HCT116 (cell line): ENCODE measurements at regions not wholly inside any gene's neighbourhood (a gene's known extent, or its start where the extent isn't known, plus 50 kb on each side); places are given as distances from the start of the nearest gene placed in this dataset.

Experiments used
- ATAC-seq: fragments of 200-7000 bp; cut with Tn5 transposase; 2 replicates; pipeline ENCODE4 v1.9.1; 2020; ENCODE audit warnings: mild to moderate bottlenecking, moderate library complexity
- BruUV-seq: library from RNA; stranded (reverse); fragments of 400-500 nt; replicated peaks from 2 replicates; lab custom pipeline; 2021; lab: Mats Ljungman, UMichigan
- CTCF ChIA-PET: fragments of 300-600 bp; sonication (Branson Sonifier 250); formaldehyde crosslinking; loops from one replicate; lab custom pipeline; 2021; ENCODE audit warnings: antibody characterized with exemption; lab: Charles Lee
- POLR2A ChIA-PET: fragments of 300-600, 350-600 bp; sonication (Branson Sonifier 250); formaldehyde crosslinking; loops from one replicate; lab custom pipeline; 2021; ENCODE audit warnings: antibody characterized with exemption; lab: Charles Lee
- RAD21 ChIA-PET, 2 experiments: fragments of 300-600 bp; sonication (Branson Sonifier 250); formaldehyde crosslinking; loops; one replicate each; lab custom pipeline; 2023; ENCODE audit warnings: low total read pairs in 2 of 2; ENCODE audit not compliant: uncharacterized antibody in 2 of 2, unreplicated experiment in 2 of 2, low non-redundant PET in 1 of 2; lab: Charles Lee
- DNase-seq: peaks from one replicate; pipeline ENCODE4 v3.0.0-alpha.2; 2010; ENCODE audit warnings: low read depth, low spot score
- H2AFZ ChIP-seq: fragments of 200-600 bp; shearing (Covaris generic), sonication (generic); 2 replicates; pipeline ENCODE4 v1.6.1; 2017; ENCODE audit warnings: low read depth, mixed run types, mixed read lengths, antibody characterized with exemption, low read length; ENCODE audit not compliant: poor library complexity, severe bottlenecking
- H3K27ac ChIP-seq: 2 replicates; pipeline ENCODE4 v1.5.1; 2012; ENCODE audit warnings: low read depth, low read length
- H3K27me3 ChIP-seq: fragments of 200-600 bp; sonication (generic); 2 replicates; pipeline ENCODE4 v1.6.1; 2016; ENCODE audit warnings: mixed run types, low read length, mixed read lengths; ENCODE audit not compliant: insufficient read depth
- H3K36me3 ChIP-seq, 2 experiments: fragments of 200-500 bp in 1 of 2; fragments of 200-600 bp in 1 of 2; sonication (Bioruptor generic) in 1 of 2; sonication (generic) in 1 of 2; 2 replicates each; pipeline versions ENCODE4 v1.5.1 to v1.6.1; 2014 to 2016; ENCODE audit warnings: low read length in 2 of 2, inconsistent platforms in 1 of 2, mixed read lengths in 1 of 2, mixed run types in 1 of 2; ENCODE audit not compliant: insufficient read depth in 2 of 2, control insufficient read depth in 1 of 2
- H3K4me1 ChIP-seq, 2 experiments: fragments of 200-600 bp in 1 of 2; sonication (generic) in 1 of 2; 2 replicates each; pipeline versions ENCODE4 v1.5.1 to v1.6.1; 2012 to 2017; ENCODE audit warnings: low read length in 2 of 2, inconsistent platforms in 1 of 2, mild to moderate bottlenecking in 1 of 2, mixed read lengths in 1 of 2, mixed run types in 1 of 2, moderate library complexity in 1 of 2; ENCODE audit not compliant: insufficient read depth in 2 of 2, control insufficient read depth in 1 of 2
- H3K4me2 ChIP-seq: fragments of 200-600 bp; sonication (generic); 2 replicates; pipeline ENCODE4 v1.6.1; 2017; ENCODE audit warnings: mixed run types, low read length, mixed read lengths
- H3K4me3 ChIP-seq, 2 experiments: fragments of 200-600 bp in 1 of 2; sonication (generic) in 1 of 2; replicated peaks in 1 of 2; 2 replicates each; pipeline ENCODE4 v1.5.1; 2011 to 2016; ENCODE audit warnings: low read length in 2 of 2, control low read depth in 1 of 2, low read depth in 1 of 2, mild to moderate bottlenecking in 1 of 2, mixed read lengths in 1 of 2, mixed run types in 1 of 2
- H3K79me2 ChIP-seq: fragments of 200-600 bp; sonication (generic); 2 replicates; pipeline ENCODE4 v1.6.1; 2017; ENCODE audit warnings: mild to moderate bottlenecking, mixed run types, low read length, moderate library complexity, mixed read lengths; ENCODE audit not compliant: insufficient read depth
- H3K9ac ChIP-seq: fragments of 200-600 bp; sonication (generic); 2 replicates; pipeline ENCODE4 v1.6.1; 2016; ENCODE audit warnings: low read length, mixed read lengths
- H3K9me2 ChIP-seq: fragments of 200-600 bp; sonication (generic), shearing (Covaris generic); 2 replicates; pipeline ENCODE4 v1.6.1; 2017; ENCODE audit warnings: mixed run types, mild to moderate bottlenecking, moderate library complexity; ENCODE audit not compliant: insufficient read depth
- H3K9me3 ChIP-seq, 2 experiments: fragments of 200-500 bp in 1 of 2; fragments of 200-600 bp in 1 of 2; sonication (Bioruptor generic) in 1 of 2; sonication (generic) in 1 of 2; 2 replicates each; pipeline ENCODE4 v1.6.1; 2014 to 2017; ENCODE audit warnings: low read length in 2 of 2, mixed read lengths in 2 of 2, inconsistent platforms in 1 of 2, low read depth in 1 of 2, mild to moderate bottlenecking in 1 of 2, mixed run types in 1 of 2, moderate library complexity in 1 of 2; ENCODE audit not compliant: control insufficient read depth in 1 of 2, insufficient read depth in 1 of 2
- H4K20me1 ChIP-seq: fragments of 200-600 bp; sonication (generic), shearing (Covaris generic); 2 replicates; pipeline ENCODE4 v1.6.1; 2017; ENCODE audit warnings: mixed run types, mild to moderate bottlenecking, moderate library complexity; ENCODE audit not compliant: insufficient read depth
- CBX3 ChIP-seq: IDR thresholded peaks from 2 replicates; pipeline ENCODE4 v1.6.1; 2012; ENCODE audit warnings: low read depth
- ELF1 ChIP-seq: IDR thresholded peaks from 2 replicates; pipeline ENCODE4 v1.6.1; 2012; ENCODE audit warnings: low read depth, borderline replicate concordance
- EZH2phosphoT487 ChIP-seq: fragments of 200-600 bp; IDR thresholded peaks from 2 replicates; pipeline ENCODE4 v1.6.1; 2018; ENCODE audit warnings: antibody characterized with exemption, borderline replicate concordance
- FOSL1 ChIP-seq: IDR thresholded peaks from 2 replicates; pipeline ENCODE4 v1.6.1; 2012; ENCODE audit warnings: low read depth
- JUND ChIP-seq: IDR thresholded peaks from 2 replicates; pipeline ENCODE4 v1.6.1; 2012
- POLR2A ChIP-seq: IDR thresholded peaks from 2 replicates; pipeline ENCODE4 v1.7.0; 2011; ENCODE audit warnings: borderline replicate concordance; ENCODE audit not compliant: insufficient read depth, insufficient read length; ENCODE audit errors: extremely low read depth
- POLR2AphosphoS5 ChIP-seq: IDR thresholded peaks from 2 replicates; pipeline ENCODE4 v1.6.1; 2011; ENCODE audit warnings: mild to moderate bottlenecking, low read depth, low read length, moderate library complexity
- RAD21 ChIP-seq: IDR thresholded peaks from 2 replicates; pipeline ENCODE4 v1.6.1; 2012; ENCODE audit warnings: low read depth, mild to moderate bottlenecking
- SIN3A ChIP-seq: IDR thresholded peaks from 2 replicates; pipeline ENCODE4 v1.6.1; 2012; ENCODE audit warnings: low read depth
- SRF ChIP-seq: IDR thresholded peaks from 2 replicates; pipeline ENCODE4 v1.6.1; 2012; ENCODE audit warnings: low read depth
- TCF7L2 ChIP-seq: IDR thresholded peaks from 2 replicates; pipeline ENCODE4 v1.7.0; 2011; ENCODE audit warnings: borderline replicate concordance, inconsistent platforms; ENCODE audit not compliant: insufficient read depth, insufficient read length; ENCODE audit errors: extremely low read depth
- YY1 ChIP-seq: IDR thresholded peaks from 2 replicates; pipeline ENCODE4 v1.6.1; 2011; ENCODE audit warnings: low read length, low read depth, moderate library complexity, mild to moderate bottlenecking; ENCODE audit not compliant: insufficient replicate concordance; ENCODE audit errors: extremely low read depth
- ZFX ChIP-seq: fragments of 450-650 bp; IDR thresholded peaks from 2 replicates; pipeline ENCODE4 v1.6.1; 2017
- ZNF274 ChIP-seq: fragments of 200-500 bp; sonication (Bioruptor generic); IDR thresholded peaks from 2 replicates; pipeline ENCODE4 v1.6.1; 2014; ENCODE audit warnings: mild to moderate bottlenecking, low read depth, low read length, inconsistent platforms
- intact Hi-C: fragments of 100-400 bp; cut with micrococcal nuclease; formaldehyde crosslinking; loops from 2 replicates; pipeline ENCODE4 v1.10.0; 2022
- TF ChIP-seq, protein P1 (sequence below): IDR thresholded peaks from 2 replicates; pipeline ENCODE4 v1.6.1; 2012
- TF ChIP-seq, protein P2 (sequence below), 3 experiments: fragments of 200-600 bp in 1 of 3; sonication (generic) in 1 of 3; IDR thresholded peaks in 2 of 3; conservative IDR thresholded peaks in 1 of 3; 2 replicates each; pipeline ENCODE4 v1.5.1; 2012 to 2017; ENCODE audit warnings: low read depth in 2 of 3, low read length in 2 of 3, antibody characterized with exemption in 1 of 3, borderline replicate concordance in 1 of 3, control low read depth in 1 of 3, mild to moderate bottlenecking in 1 of 3, mixed read lengths in 1 of 3, mixed run types in 1 of 3, moderate library complexity in 1 of 3; ENCODE audit not compliant: insufficient read depth in 1 of 3

DNA sequence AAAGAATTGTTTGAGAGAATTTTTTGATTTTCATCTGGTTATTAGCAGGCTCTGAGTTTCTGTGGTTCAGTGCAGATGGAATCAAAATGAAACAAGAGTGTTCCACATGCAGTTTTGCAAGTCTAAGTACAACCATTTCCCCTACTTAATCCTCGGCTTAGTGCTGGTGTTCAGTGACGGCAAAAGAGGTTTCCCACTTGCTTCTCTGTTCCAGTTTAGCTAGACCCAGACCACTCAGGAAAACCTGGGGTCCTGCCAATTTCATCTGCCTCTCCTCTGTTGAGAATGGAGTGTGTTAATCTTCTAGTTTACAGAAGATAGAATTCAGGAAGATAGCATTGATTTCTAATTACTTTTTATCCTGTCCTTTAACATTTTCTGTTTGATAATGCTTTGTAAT lies 996.2 kb upstream of the FANCL start (continued):
- TF ChIP-seq RAD21 (no peak), ZNF274 (no peak), POLR2A (no peak), EZH2phosphoT487 (no peak)

DNA sequence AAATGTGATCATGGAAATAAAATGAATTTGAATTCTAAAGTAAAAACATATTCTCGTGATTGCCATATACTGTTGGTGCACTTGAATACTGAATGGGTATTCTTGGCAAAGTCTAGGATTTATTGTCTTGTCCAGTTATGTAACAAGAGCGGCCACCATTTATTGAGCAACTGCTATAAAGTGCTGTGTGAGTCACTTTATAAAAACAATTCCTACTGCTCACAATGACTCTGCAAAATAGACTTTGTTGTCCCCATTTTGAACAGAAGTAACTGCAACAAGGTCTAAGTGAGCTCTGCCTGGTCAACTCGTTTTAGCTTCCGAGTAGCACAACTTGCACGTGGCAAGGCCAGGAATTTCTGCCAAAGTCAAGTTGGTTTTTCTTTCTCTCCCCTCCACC lies 995.6 kb upstream of the FANCL start:
- RAD21 ChIA-PET = no interaction called here
- Histone ChIP-seq H2AFZ (no peak overlapping the region), H3K27ac (no peak overlapping the region)
- TF ChIP-seq ELF1 (no peak), YY1 (no peak), SRF (no peak), FOSL1 (no peak), ZNF274 (no peak), POLR2A (no peak), JUND (no peak), CBX3 (no peak), POLR2AphosphoS5 (no peak), RAD21 (no peak), TCF7L2 (no peak), EZH2phosphoT487 (no peak), ZFX (no peak), SIN3A (no peak)
- TF ChIP-seq, protein P1, sequence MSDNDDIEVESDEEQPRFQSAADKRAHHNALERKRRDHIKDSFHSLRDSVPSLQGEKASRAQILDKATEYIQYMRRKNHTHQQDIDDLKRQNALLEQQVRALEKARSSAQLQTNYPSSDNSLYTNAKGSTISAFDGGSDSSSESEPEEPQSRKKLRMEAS = no peak
- TF ChIP-seq, protein P2, sequence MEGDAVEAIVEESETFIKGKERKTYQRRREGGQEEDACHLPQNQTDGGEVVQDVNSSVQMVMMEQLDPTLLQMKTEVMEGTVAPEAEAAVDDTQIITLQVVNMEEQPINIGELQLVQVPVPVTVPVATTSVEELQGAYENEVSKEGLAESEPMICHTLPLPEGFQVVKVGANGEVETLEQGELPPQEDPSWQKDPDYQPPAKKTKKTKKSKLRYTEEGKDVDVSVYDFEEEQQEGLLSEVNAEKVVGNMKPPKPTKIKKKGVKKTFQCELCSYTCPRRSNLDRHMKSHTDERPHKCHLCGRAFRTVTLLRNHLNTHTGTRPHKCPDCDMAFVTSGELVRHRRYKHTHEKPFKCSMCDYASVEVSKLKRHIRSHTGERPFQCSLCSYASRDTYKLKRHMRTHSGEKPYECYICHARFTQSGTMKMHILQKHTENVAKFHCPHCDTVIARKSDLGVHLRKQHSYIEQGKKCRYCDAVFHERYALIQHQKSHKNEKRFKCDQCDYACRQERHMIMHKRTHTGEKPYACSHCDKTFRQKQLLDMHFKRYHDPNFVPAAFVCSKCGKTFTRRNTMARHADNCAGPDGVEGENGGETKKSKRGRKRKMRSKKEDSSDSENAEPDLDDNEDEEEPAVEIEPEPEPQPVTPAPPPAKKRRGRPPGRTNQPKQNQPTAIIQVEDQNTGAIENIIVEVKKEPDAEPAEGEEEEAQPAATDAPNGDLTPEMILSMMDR (IDR thresholded peaks at IDR 0.05 in 2 of 3, conservative IDR thresholded peaks at IDR 0.05 in 1 of 3; ENCODE audit: borderline replicate concordance in 1 of 3, insufficient read depth in 1 of 3, low read depth in 2 of 3, low read length in 2 of 3) = no peak
- TF ChIP-seq, all 23 proteins: peak for 0
- intact Hi-C loops = no loop called here
- DNase-seq (no peak), ATAC-seq (no peak)
- Histone ChIP-seq H3K36me3 (no peaks in the 10 kb centered on the region), H3K27me3 (no peaks in the 10 kb centered on the region), H3K9ac (no peak overlapping the region), H3K9me3 (no peaks in the 10 kb centered on the region; a peak in 1 of 4 replicates), H4K20me1 (no peaks in the 10 kb centered on the region), H3K9me2 (no peaks in the 10 kb centered on the region), H3K4me1 (no peaks in the 10 kb centered on the region), H3K4me2 (no peak overlapping the region), H3K79me2 (no peaks in the 10 kb centered on the region), H3K4me3 (no peak overlapping the region)
- POLR2A ChIA-PET = no interaction called here
- CTCF ChIA-PET = no interaction called here
- no TSS peak for BruUV-seq
